Esophagus squamous epithelium (tissue), 5 donors: ENCODE measurements at regions not wholly inside any gene's neighbourhood (a gene's known extent, or its start where the extent isn't known, plus 50 kb on each side); places are given as distances from the start of the nearest gene placed in this dataset.
"Not testable (repeated sequence)": the region's sequence is repeated elsewhere in the genome, so short reads cannot be mapped to it uniquely, and the experiment has no call there.

ENCODE experiments used
- DNase-seq: peaks from one replicate; lab custom pipeline; 2025; lab: John Stamatoyannopoulos, UW
- H3K27ac ChIP-seq, 4 donors: fragments of 200-600 bp; sonication (generic); one replicate each; pipeline ENCODE4 v1.5.1; 2016 to 2019; ENCODE audit warnings: mild to moderate bottlenecking in 1 of 4
- H3K27me3 ChIP-seq, 4 donors: fragments of 200-600 bp; sonication (generic); 1 replicate in 3 of 4; 2 replicates in 1 of 4; pipeline versions ENCODE4 v1.5.1 to v1.6.0; 2017 to 2021; ENCODE audit warnings: antibody characterized with exemption in 1 of 4
- H3K36me3 ChIP-seq, 3 donors: fragments of 200-600 bp; sonication (generic); one replicate each; pipeline ENCODE4 v1.5.1; 2016 to 2019
- H3K4me1 ChIP-seq, 3 donors: fragments of 200-600 bp; sonication (generic); one replicate each; pipeline ENCODE4 v1.5.1; 2017 to 2019
- H3K4me3 ChIP-seq, 4 donors: fragments of 200-600 bp; sonication (generic); 1 replicate in 3 of 4; 2 replicates in 1 of 4; pipeline ENCODE4 v1.5.1; 2016 to 2019; ENCODE audit warnings: mild to moderate bottlenecking in 2 of 4, moderate library complexity in 1 of 4
- H3K9me3 ChIP-seq, 3 donors: fragments of 200-600 bp; sonication (generic); one replicate each; pipeline ENCODE4 v1.5.1; 2016 to 2019
- POLR2A ChIP-seq, 4 donors: fragments of 450-650 bp; IDR thresholded peaks; one replicate each; pipeline ENCODE4 v1.6.1; 2017; ENCODE audit warnings: antibody characterized with exemption in 4 of 4, mild to moderate bottlenecking in 4 of 4, moderate library complexity in 3 of 4
- WGBS, 2 donors: methylation state at CpG; one replicate each; pipeline ENCODE4 v1.1.5; 2018; 5-methylcytosine and 5-hydroxymethylcytosine counted together
- intact Hi-C: fragments of 100-400 bp; cut with DNase I; formaldehyde crosslinking; loops from one replicate; pipeline ENCODE4 v1.15.0; 2022
- TF ChIP-seq, protein P1 (sequence below), 6 experiments: fragments of 450-650 bp in 4 of 6; fragments of 200-600 bp in 2 of 6; sonication (generic) in 2 of 6; IDR thresholded peaks; one replicate each; pipeline ENCODE4 v1.5.1; 2016 to 2019; ENCODE audit warnings: antibody characterized with exemption in 6 of 6, mild to moderate bottlenecking in 4 of 6, moderate library complexity in 4 of 6
- donor health status: DM: yes; HTN: yes; CAD: no.

DNA sequence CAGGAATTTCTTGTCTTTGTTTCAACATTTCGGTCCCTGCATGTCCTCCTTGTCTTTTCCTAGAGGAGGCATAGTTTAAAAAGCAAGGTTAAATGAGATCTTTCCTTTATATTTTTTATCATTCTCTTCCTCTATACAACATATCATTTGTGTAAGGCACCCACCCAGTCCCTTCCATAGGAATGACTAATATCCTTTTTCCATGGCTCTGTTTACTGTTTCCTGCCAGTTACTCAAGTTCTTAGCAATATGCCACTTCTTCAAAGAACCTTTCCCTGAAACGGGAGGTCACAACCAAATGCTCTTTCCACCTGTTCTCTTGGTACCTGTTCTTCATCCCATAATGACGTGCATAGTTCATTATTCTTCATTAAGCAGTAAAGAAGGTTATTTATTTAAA is 1237.1 kb upstream of the GOT2 start:
- intact Hi-C loops = no loop called here
- Histone ChIP-seq H3K27ac (no peak overlapping the region), H3K27me3 (no peaks in the 10 kb centered on the region), H3K4me1 (peaks cover 0 to 2% (median 2%) of the 10 kb centered on the region in 3 donors), H3K4me3 (no peak overlapping the region), H3K9me3 (no peaks in the 10 kb centered on the region), H3K36me3 (no peaks in the 10 kb centered on the region)
- DNase-seq = no peak
- TF ChIP-seq, protein P1, sequence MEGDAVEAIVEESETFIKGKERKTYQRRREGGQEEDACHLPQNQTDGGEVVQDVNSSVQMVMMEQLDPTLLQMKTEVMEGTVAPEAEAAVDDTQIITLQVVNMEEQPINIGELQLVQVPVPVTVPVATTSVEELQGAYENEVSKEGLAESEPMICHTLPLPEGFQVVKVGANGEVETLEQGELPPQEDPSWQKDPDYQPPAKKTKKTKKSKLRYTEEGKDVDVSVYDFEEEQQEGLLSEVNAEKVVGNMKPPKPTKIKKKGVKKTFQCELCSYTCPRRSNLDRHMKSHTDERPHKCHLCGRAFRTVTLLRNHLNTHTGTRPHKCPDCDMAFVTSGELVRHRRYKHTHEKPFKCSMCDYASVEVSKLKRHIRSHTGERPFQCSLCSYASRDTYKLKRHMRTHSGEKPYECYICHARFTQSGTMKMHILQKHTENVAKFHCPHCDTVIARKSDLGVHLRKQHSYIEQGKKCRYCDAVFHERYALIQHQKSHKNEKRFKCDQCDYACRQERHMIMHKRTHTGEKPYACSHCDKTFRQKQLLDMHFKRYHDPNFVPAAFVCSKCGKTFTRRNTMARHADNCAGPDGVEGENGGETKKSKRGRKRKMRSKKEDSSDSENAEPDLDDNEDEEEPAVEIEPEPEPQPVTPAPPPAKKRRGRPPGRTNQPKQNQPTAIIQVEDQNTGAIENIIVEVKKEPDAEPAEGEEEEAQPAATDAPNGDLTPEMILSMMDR (IDR thresholded peaks at IDR 0.05) = no peak
- TF ChIP-seq POLR2A (IDR thresholded peaks at IDR 0.05) = no peak
- WGBS, 2 donors = 40 to 58% methylated on average over 3 of the region's 3 CpGs

GRCh38 chr16:59964232-59964924 is 1230.3 kb upstream of the GOT2 start:
- peaks cover 0 to 18% (median 4%) of the 10 kb centered on the region in 3 donors for H3K4me1 ChIP-seq
- TF ChIP-seq POLR2A (IDR thresholded peaks at IDR 0.05) = no peak
- TF ChIP-seq, protein P1 (IDR thresholded peaks at IDR 0.05) = no peak
- H3K9me3 ChIP-seq = no peaks in the 10 kb centered on the region
- H3K27me3 ChIP-seq = no peaks in the 10 kb centered on the region
- no peak overlapping the region for H3K4me3 ChIP-seq
- H3K36me3 ChIP-seq = no peaks in the 10 kb centered on the region
- peak overlapping the region in 2 of 4 donors; percentile 58 to 63 for H3K27ac ChIP-seq
- intact Hi-C loops = no loop called here
- WGBS, 2 donors = 67 to 74% methylated on average over 6 of the region's 6 CpGs
- DNase-seq = no peak

- Histone ChIP-seq H3K36me3 (no peaks in the 10 kb centered on the region), H3K27ac (no peak overlapping the region), H3K4me1 (no peaks in the 10 kb centered on the region), H3K9me3 (no peaks in the 10 kb centered on the region), H3K4me3 (no peak overlapping the region), H3K27me3 (no peaks in the 10 kb centered on the region)
- intact Hi-C loops = no loop called here
- DNase-seq = no peak
- TF ChIP-seq POLR2A (IDR thresholded peaks at IDR 0.05) = no peak
- TF ChIP-seq, protein P1 (IDR thresholded peaks at IDR 0.05) = no peak
- WGBS, 2 donors = 78 to 85% methylated on average over 3 of the region's 3 CpGs
These were observed 1225.2 kb upstream of the GOT2 start for GRCh38 chr16:59959311-59959710.

DNA sequence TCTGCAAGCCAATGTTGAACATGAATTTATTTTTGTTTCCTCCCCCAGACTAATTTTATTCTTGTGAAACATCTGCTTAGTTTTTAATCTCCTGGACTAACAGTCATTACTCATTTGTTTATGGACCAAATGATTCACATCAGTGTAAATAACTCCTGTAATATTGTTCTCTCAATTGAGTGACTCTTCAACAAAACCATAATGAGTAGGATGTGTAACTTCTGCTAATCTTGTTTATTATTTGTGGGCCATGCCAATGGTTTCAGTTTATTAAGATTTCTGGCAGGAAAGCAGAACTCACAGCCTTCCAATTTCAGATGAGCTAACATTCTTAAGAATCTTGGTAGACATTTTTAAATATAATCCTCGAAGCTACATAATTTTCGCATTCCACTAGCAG is 1216.3 kb upstream of the GOT2 start:
- Histone ChIP-seq H3K4me1 (no peaks in the 10 kb centered on the region), H3K36me3 (no peaks in the 10 kb centered on the region), H3K4me3 (no peak overlapping the region), H3K27me3 (no peaks in the 10 kb centered on the region), H3K9me3 (no peaks in the 10 kb centered on the region), H3K27ac (no peak overlapping the region)
- DNase-seq = no peak
- WGBS, 2 donors = 45 to 66% methylated on average over 2 of the region's 2 CpGs
- TF ChIP-seq, protein P1 (IDR thresholded peaks at IDR 0.05) = no peak
- TF ChIP-seq POLR2A (IDR thresholded peaks at IDR 0.05) = no peak
- intact Hi-C loops = no loop called here

DNA sequence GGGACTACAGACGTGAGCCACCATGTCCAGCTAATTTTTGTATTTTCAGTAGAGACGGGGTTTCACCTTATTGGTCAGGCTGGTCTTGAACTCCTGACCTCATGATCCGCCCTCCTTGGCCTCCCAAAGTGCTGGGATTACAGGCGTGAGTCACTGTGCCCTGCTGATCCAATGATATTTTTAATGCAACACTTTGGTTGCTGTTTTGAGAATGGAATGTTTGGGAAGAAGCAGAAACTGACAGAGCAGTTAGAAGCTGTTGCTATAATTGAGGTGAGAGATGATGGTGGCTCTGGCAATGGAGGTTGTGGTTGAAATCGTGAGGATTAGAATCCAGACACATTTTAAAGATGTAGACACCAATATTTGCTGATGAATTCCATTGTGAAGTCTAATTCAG is 1209.9 kb upstream of the GOT2 start:
- WGBS, 2 donors = 45 to 65% methylated on average over 3 to 4 of the region's 5 CpGs
- DNase-seq, intact Hi-C loops: not testable (repeated sequence)

More for the DNA sequence above, 1209.9 kb upstream of the GOT2 start:
- H3K9me3 ChIP-seq, H3K36me3 ChIP-seq, H3K4me3 ChIP-seq, H3K27me3 ChIP-seq, H3K4me1 ChIP-seq, H3K27ac ChIP-seq: not testable (repeated sequence)
